HK-2 (cell line): ENCODE measurements at regions not wholly inside any gene's neighbourhood (a gene's known extent, or its start where the extent isn't known, plus 50 kb on each side); places are given as distances from the start of the nearest gene placed in this dataset.
"Not testable (repeated sequence)": the region's sequence is repeated elsewhere in the genome, so short reads cannot be mapped to it uniquely, and the experiment has no call there.

ENCODE experiments used
- DNase-seq: peaks from one replicate; pipeline ENCODE4 v3.0.0-alpha.2; 2018; ENCODE audit not compliant: unreplicated experiment

GRCh38 chr1:199789141-199789540, 238.4 kb upstream of the NR5A2 start:
- no peak for DNase-seq

GRCh38 chr1:199791495-199791894, 236.0 kb upstream of the NR5A2 start:
- DNase-seq, result no peak

- DNase-seq, result no peak
These were observed 234.6 kb upstream of the NR5A2 start for GRCh38 chr1:199792874-199793273.

- no peak for DNase-seq
These were observed 233.2 kb upstream of the NR5A2 start for GRCh38 chr1:199794105-199794863.

GRCh38 chr1:199799116-199799515, 228.4 kb upstream of the NR5A2 start:
- no peak for DNase-seq

GRCh38 chr1:199804526-199804925, 223.0 kb upstream of the NR5A2 start:
- no peak for DNase-seq

GRCh38 chr1:199808110-199808870, 219.2 kb upstream of the NR5A2 start:
- DNase-seq, result no peak

- no peak for DNase-seq
These were observed 218.2 kb upstream of the NR5A2 start for GRCh38 chr1:199809311-199809710.

- no peak for DNase-seq
These were observed 216.3 kb upstream of the NR5A2 start for GRCh38 chr1:199811163-199811562.

GRCh38 chr1:199813198-199813597, 214.3 kb upstream of the NR5A2 start:
- no peak for DNase-seq

GRCh38 chr1:199815947-199816346, 211.6 kb upstream of the NR5A2 start:
- DNase-seq, result no peak

GRCh38 chr1:199817266-199817665, 210.2 kb upstream of the NR5A2 start:
- no peak for DNase-seq

- DNase-seq, result no peak
These were observed 206.3 kb upstream of the NR5A2 start for GRCh38 chr1:199821029-199821779.

GRCh38 chr1:199832451-199832850, 195.1 kb upstream of the NR5A2 start:
- DNase-seq, result no peak

- DNase-seq, result no peak
These were observed 192.8 kb upstream of the NR5A2 start for GRCh38 chr1:199834711-199835110.

- DNase-seq, result no peak
These were observed 191.1 kb upstream of the NR5A2 start for GRCh38 chr1:199836430-199836829.

GRCh38 chr1:199837321-199837720, 190.2 kb upstream of the NR5A2 start:
- no peak for DNase-seq

- not testable (repeated sequence) for DNase-seq
These were observed 187.9 kb upstream of the NR5A2 start for GRCh38 chr1:199839608-199840007.

- not testable (repeated sequence) for DNase-seq
These were observed 184.4 kb upstream of the NR5A2 start for GRCh38 chr1:199843096-199843495.

- no peak for DNase-seq
These were observed 183.6 kb upstream of the NR5A2 start for GRCh38 chr1:199843861-199844260.

- no peak for DNase-seq
These were observed 180.5 kb upstream of the NR5A2 start for GRCh38 chr1:199847021-199847420.

GRCh38 chr1:199851439-199852140, 175.9 kb upstream of the NR5A2 start:
- no peak for DNase-seq
